H9 (cell line): ENCODE measurements at regions not wholly inside any gene's neighbourhood (a gene's known extent, or its start where the extent isn't known, plus 50 kb on each side); places are given as distances from the start of the nearest gene placed in this dataset.

Experiments used
- DNase-seq: peaks from one replicate; pipeline ENCODE4 v3.0.0-alpha.2; 2017
- H2AFZ ChIP-seq: one replicate; pipeline ENCODE4 v1.6.1; 2013; ENCODE audit warnings: mild to moderate bottlenecking, low read length, control low read depth, moderate library complexity
- H2AK5ac ChIP-seq: 2 replicates; pipeline ENCODE4 v1.6.1; 2013; ENCODE audit warnings: low read length, control low read depth, mixed read lengths; ENCODE audit not compliant: insufficient read length
- H2BK120ac ChIP-seq: one replicate; pipeline ENCODE4 v1.6.1; 2013; ENCODE audit warnings: low read depth, mild to moderate bottlenecking, low read length, control low read depth, inconsistent platforms; ENCODE audit not compliant: poor library complexity, severe bottlenecking
- H2BK12ac ChIP-seq: 2 replicates; pipeline ENCODE4 v1.6.1; 2013; ENCODE audit warnings: low read length, control low read depth, mixed read lengths, low read depth; ENCODE audit not compliant: insufficient read length
- H2BK15ac ChIP-seq: 2 replicates; pipeline ENCODE4 v1.6.1; 2013; ENCODE audit warnings: low read depth, low read length, control low read depth
- H2BK20ac ChIP-seq: one replicate; pipeline ENCODE4 v1.6.1; 2013; ENCODE audit warnings: low read depth, mild to moderate bottlenecking, low read length, control low read depth, inconsistent platforms; ENCODE audit not compliant: poor library complexity, severe bottlenecking
- H2BK5ac ChIP-seq: 2 replicates; pipeline ENCODE4 v1.6.1; 2013; ENCODE audit warnings: low read length, control low read depth, mixed read lengths; ENCODE audit not compliant: insufficient read length
- H3K14ac ChIP-seq: 2 replicates; pipeline ENCODE4 v1.6.1; 2013; ENCODE audit warnings: low read length, control low read depth; ENCODE audit not compliant: insufficient read depth
- H3K18ac ChIP-seq: 2 replicates; pipeline ENCODE4 v1.6.1; 2013; ENCODE audit warnings: low read depth, mild to moderate bottlenecking, mixed read lengths, low read length, control low read depth; ENCODE audit not compliant: insufficient read length
- H3K23ac ChIP-seq: 2 replicates; pipeline ENCODE4 v1.6.1; 2013; ENCODE audit warnings: low read length, control low read depth, mixed read lengths, low read depth; ENCODE audit not compliant: insufficient read length
- H3K23me2 ChIP-seq: 2 replicates; pipeline ENCODE4 v1.6.1; 2013; ENCODE audit warnings: low read depth, mild to moderate bottlenecking, mixed read lengths, low read length, control low read depth; ENCODE audit not compliant: insufficient read length, poor library complexity, severe bottlenecking
- H3K27ac ChIP-seq: 2 replicates; pipeline ENCODE4 v1.5.1; 2013; ENCODE audit warnings: low read length, control low read depth, mixed read lengths, low read depth; ENCODE audit not compliant: insufficient read length
- H3K27me3 ChIP-seq: 2 replicates; pipeline ENCODE4 v1.6.1; 2013; ENCODE audit warnings: low read length, control low read depth, inconsistent platforms; ENCODE audit not compliant: insufficient read depth
- H3K4ac ChIP-seq: 2 replicates; pipeline ENCODE4 v1.6.1; 2013; ENCODE audit warnings: low read depth, mild to moderate bottlenecking, control low read depth, inconsistent platforms, low read length, moderate library complexity
- H3K4me1 ChIP-seq: 2 replicates; pipeline ENCODE4 v1.6.1; 2013; ENCODE audit warnings: low read length, control low read depth, inconsistent platforms; ENCODE audit not compliant: insufficient read depth
- H3K4me2 ChIP-seq: 2 replicates; pipeline ENCODE4 v1.6.1; 2013; ENCODE audit warnings: low read length, control low read depth, mixed read lengths; ENCODE audit not compliant: insufficient read length, insufficient read depth
- H3K56ac ChIP-seq: 2 replicates; pipeline ENCODE4 v1.6.1; 2013; ENCODE audit warnings: low read depth, mild to moderate bottlenecking, mixed read lengths, low read length, control low read depth; ENCODE audit not compliant: insufficient read length
- H3K79me1 ChIP-seq: 2 replicates; pipeline ENCODE4 v1.6.1; 2013; ENCODE audit warnings: low read depth, mild to moderate bottlenecking, moderate library complexity, low read length, control low read depth, inconsistent platforms; ENCODE audit not compliant: insufficient read depth, poor library complexity, severe bottlenecking
- H3K79me2 ChIP-seq: 2 replicates; pipeline ENCODE4 v1.6.1; 2013; ENCODE audit warnings: low read length, control low read depth, inconsistent platforms; ENCODE audit not compliant: insufficient read depth
- H3K9ac ChIP-seq: 2 replicates; pipeline ENCODE4 v1.6.1; 2013; ENCODE audit warnings: low read length, control low read depth, mixed read lengths; ENCODE audit not compliant: insufficient read length; ENCODE audit errors: extremely low read depth
- H3K9me3 ChIP-seq: one replicate; pipeline ENCODE4 v1.6.1; 2013; ENCODE audit warnings: low read depth, low read length, inconsistent platforms; ENCODE audit not compliant: control insufficient read depth
- H3T11ph ChIP-seq: one replicate; pipeline ENCODE4 v1.6.1; 2013; ENCODE audit warnings: mild to moderate bottlenecking, low read length, control low read depth, inconsistent platforms
- H4K20me1 ChIP-seq: one replicate; pipeline ENCODE4 v1.6.1; 2013; ENCODE audit not compliant: control insufficient read depth, insufficient read length, insufficient read depth
- H4K5ac ChIP-seq: 2 replicates; pipeline ENCODE4 v1.6.1; 2013; ENCODE audit warnings: low read depth, mild to moderate bottlenecking, mixed read lengths, low read length, control low read depth; ENCODE audit not compliant: insufficient read length
- H4K8ac ChIP-seq: replicated peaks from 2 replicates; pipeline ENCODE4 v1.6.1; 2013; ENCODE audit warnings: low read length, control low read depth, mixed read lengths, low read depth; ENCODE audit not compliant: insufficient read length
- H4K91ac ChIP-seq: 2 replicates; pipeline ENCODE4 v1.6.1; 2013; ENCODE audit warnings: low read depth, mild to moderate bottlenecking, moderate library complexity, mixed read lengths, low read length, control low read depth; ENCODE audit not compliant: insufficient read length
- H3K27ac Mint-ChIP-seq, 3 experiments: 2 replicates in 2 of 3; 3 replicates in 1 of 3; pipeline ENCODE4 v1.8.0; 2020 to 2021; ENCODE audit warnings: mixed read lengths in 3 of 3, mild to moderate bottlenecking in 1 of 3, moderate library complexity in 1 of 3
- H3K27me3 Mint-ChIP-seq: 2 replicates; pipeline ENCODE4 v1.8.0; 2021; ENCODE audit warnings: low read depth, mild to moderate bottlenecking, moderate library complexity, mixed read lengths
- H3K36me3 Mint-ChIP-seq, 3 experiments: 2 replicates in 2 of 3; 3 replicates in 1 of 3; pipeline ENCODE4 v1.8.0; 2020 to 2021; ENCODE audit warnings: low read depth in 3 of 3, mixed read lengths in 3 of 3; ENCODE audit not compliant: insufficient read depth in 1 of 3
- H3K4me1 Mint-ChIP-seq, 2 experiments: 2 replicates each; pipeline ENCODE4 v1.8.0; 2020; ENCODE audit warnings: mixed read lengths in 2 of 2
- H3K4me3 Mint-ChIP-seq, 2 experiments: 2 replicates in 1 of 2; 3 replicates in 1 of 2; pipeline ENCODE4 v1.8.0; 2020 to 2021; ENCODE audit warnings: mild to moderate bottlenecking in 2 of 2, mixed read lengths in 2 of 2, moderate library complexity in 1 of 2
- H3K9me3 Mint-ChIP-seq, 2 experiments: 2 replicates in 1 of 2; 3 replicates in 1 of 2; pipeline ENCODE4 v1.8.0; 2020; ENCODE audit warnings: mild to moderate bottlenecking in 2 of 2, mixed read lengths in 2 of 2, moderate library complexity in 1 of 2
- WGBS: extraction: QIAGEN DNeasy Blood & Tissue Kit; methylation state at CpG from one replicate; pipeline ENCODE4 v1.1.7; 2013; ENCODE audit warnings: missing lambda C conversion rate, low lambda C conversion rate, mixed read lengths; ENCODE audit not compliant: insufficient read length; ENCODE audit errors: extremely low coverage; 5-methylcytosine and 5-hydroxymethylcytosine counted together
- TF ChIP-seq, protein P1 (sequence below): fragments of 200-600 bp; sonication (generic); conservative IDR thresholded peaks from 3 replicates; pipeline ENCODE4 v1.8.0; 2021; ENCODE audit warnings: antibody characterized with exemption, mild to moderate bottlenecking

DNA sequence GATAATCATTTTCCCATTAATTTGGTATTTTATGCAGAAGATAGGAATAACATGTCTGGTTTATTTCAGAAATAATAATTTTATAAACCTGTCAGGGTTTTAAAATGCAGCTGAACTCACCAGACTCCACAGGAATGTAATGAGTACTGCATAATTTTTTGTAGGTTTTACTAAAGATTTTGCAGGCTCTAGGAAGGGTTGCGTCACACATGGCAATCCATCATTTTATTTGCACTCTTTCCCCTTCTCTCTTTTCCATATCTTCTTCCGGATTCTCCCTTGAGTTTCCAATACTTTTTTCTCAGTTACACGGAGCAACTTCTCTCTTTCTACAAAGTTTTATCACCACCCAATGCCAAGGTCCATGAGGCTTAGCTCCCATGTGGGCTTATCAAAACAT, 234.7 kb downstream of the NFKBIZ start:
- Histone ChIP-seq H3K4me2 (no peak overlapping the region), H2BK120ac (no peak overlapping the region), H3K27me3 (no peaks in the 10 kb centered on the region), H3T11ph (no peak overlapping the region), H3K9me3 (no peaks in the 10 kb centered on the region), H2BK20ac (no peak overlapping the region), H3K4ac (no peak overlapping the region), H3K18ac (no peak overlapping the region), H3K23ac (no peak overlapping the region), H3K79me2 (no peaks in the 10 kb centered on the region), H4K20me1 (no peaks in the 10 kb centered on the region), H4K8ac (no peak overlapping the region), H2BK5ac (no peak overlapping the region), H3K4me1 (peaks cover 4% of the 10 kb centered on the region; the same call in 1 of the 2 replicates), H4K91ac (no peak overlapping the region), H3K9ac (no peak overlapping the region), H4K5ac (no peak overlapping the region), H2BK15ac (no peak overlapping the region), H3K14ac (no peak overlapping the region), H2AFZ (no peak overlapping the region), H3K23me2 (no peaks in the 10 kb centered on the region), H3K27ac (no peak overlapping the region), H3K56ac (no peak overlapping the region), H2AK5ac (no peak overlapping the region), H3K79me1 (no peaks in the 10 kb centered on the region), H2BK12ac (no peak overlapping the region)
- Mint-ChIP-seq H3K27me3 (no peaks in the 10 kb centered on the region), H3K4me3 (no peak overlapping the region), H3K36me3 (0 out of 7 replicates have a peak, but pooled peaks cover 0 to 4% (median 0%) of the 10 kb centered on the region in 3 experiments), H3K4me1 (peaks cover 14% of the 10 kb centered on the region in 2 experiments), H3K27ac (no peak overlapping the region), H3K9me3 (no peaks in the 10 kb centered on the region; a peak in 1 of 5 replicates)
- DNase-seq = no peak
- no CpG with 5 or more reads among the region's 3 CpGs for WGBS
- TF ChIP-seq, protein P1, sequence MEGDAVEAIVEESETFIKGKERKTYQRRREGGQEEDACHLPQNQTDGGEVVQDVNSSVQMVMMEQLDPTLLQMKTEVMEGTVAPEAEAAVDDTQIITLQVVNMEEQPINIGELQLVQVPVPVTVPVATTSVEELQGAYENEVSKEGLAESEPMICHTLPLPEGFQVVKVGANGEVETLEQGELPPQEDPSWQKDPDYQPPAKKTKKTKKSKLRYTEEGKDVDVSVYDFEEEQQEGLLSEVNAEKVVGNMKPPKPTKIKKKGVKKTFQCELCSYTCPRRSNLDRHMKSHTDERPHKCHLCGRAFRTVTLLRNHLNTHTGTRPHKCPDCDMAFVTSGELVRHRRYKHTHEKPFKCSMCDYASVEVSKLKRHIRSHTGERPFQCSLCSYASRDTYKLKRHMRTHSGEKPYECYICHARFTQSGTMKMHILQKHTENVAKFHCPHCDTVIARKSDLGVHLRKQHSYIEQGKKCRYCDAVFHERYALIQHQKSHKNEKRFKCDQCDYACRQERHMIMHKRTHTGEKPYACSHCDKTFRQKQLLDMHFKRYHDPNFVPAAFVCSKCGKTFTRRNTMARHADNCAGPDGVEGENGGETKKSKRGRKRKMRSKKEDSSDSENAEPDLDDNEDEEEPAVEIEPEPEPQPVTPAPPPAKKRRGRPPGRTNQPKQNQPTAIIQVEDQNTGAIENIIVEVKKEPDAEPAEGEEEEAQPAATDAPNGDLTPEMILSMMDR = no peak
